Kidney epithelial cell (primary cell): ENCODE measurements at regions not wholly inside any gene's neighbourhood (a gene's known extent, or its start where the extent isn't known, plus 50 kb on each side); places are given as distances from the start of the nearest gene placed in this dataset.
"Not testable (repeated sequence)": the region's sequence is repeated elsewhere in the genome, so short reads cannot be mapped to it uniquely, and the experiment has no call there.

Source experiments
- DNase-seq: peaks from one replicate; pipeline ENCODE4 v3.0.0-alpha.2; 2010; ENCODE audit warnings: low read depth
- H3K27me3 ChIP-seq: 2 replicates; pipeline ENCODE4 v1.6.0; 2011; ENCODE audit warnings: low read length; ENCODE audit not compliant: control insufficient read depth, insufficient read depth
- H3K36me3 ChIP-seq: 2 replicates; pipeline ENCODE4 v1.5.1; 2011; ENCODE audit warnings: low read length; ENCODE audit not compliant: control insufficient read depth, insufficient read depth
- H3K4me3 ChIP-seq: 2 replicates; pipeline ENCODE4 v1.5.1; 2011; ENCODE audit warnings: low read depth, mild to moderate bottlenecking, control low read depth, low read length
- CTCF ChIP-seq: IDR thresholded peaks from 2 replicates; pipeline ENCODE4 v1.5.1; 2011; ENCODE audit warnings: mild to moderate bottlenecking, moderate library complexity, low read length, control low read depth, inconsistent platforms; ENCODE audit not compliant: insufficient read depth, poor library complexity, severe bottlenecking

- H3K36me3 ChIP-seq, result no peaks in the 10 kb centered on the region
- H3K4me3 ChIP-seq, result no peak overlapping the region
- TF ChIP-seq CTCF, result no peak
- no peaks in the 10 kb centered on the region for H3K27me3 ChIP-seq
- no peak for DNase-seq
Measured at GRCh38 chr13:89204435-89204834, 1533.3 kb downstream of the SLITRK5 start.

GRCh38 chr13:89205856-89206520, 1534.8 kb downstream of the SLITRK5 start:
- TF ChIP-seq CTCF, result no peak
- H3K4me3 ChIP-seq, result no peak overlapping the region
- no peak for DNase-seq
- no peaks in the 10 kb centered on the region for H3K27me3 ChIP-seq
- no peaks in the 10 kb centered on the region for H3K36me3 ChIP-seq

GRCh38 chr13:89212186-89212585, 1541.0 kb downstream of the SLITRK5 start:
- DNase-seq, result no peak
- no peak for TF ChIP-seq CTCF
- Histone ChIP-seq H3K4me3 (no peak overlapping the region), H3K27me3 (no peaks in the 10 kb centered on the region), H3K36me3 (no peaks in the 10 kb centered on the region)

- Histone ChIP-seq H3K36me3 (no peaks in the 10 kb centered on the region), H3K4me3 (no peak overlapping the region), H3K27me3 (no peaks in the 10 kb centered on the region)
- DNase-seq, result no peak
- TF ChIP-seq CTCF, result no peak
Measured at GRCh38 chr13:89214185-89214584, 1543.0 kb downstream of the SLITRK5 start.

- H3K36me3 ChIP-seq, DNase-seq, H3K4me3 ChIP-seq, H3K27me3 ChIP-seq: not testable (repeated sequence)
Measured at GRCh38 chr13:89215319-89215718, 1544.1 kb downstream of the SLITRK5 start.

GRCh38 chr13:89217813-89218212, 1546.6 kb downstream of the SLITRK5 start:
- no peak overlapping the region for H3K4me3 ChIP-seq
- TF ChIP-seq CTCF, result no peak
- no peak for DNase-seq
- H3K36me3 ChIP-seq, result no peaks in the 10 kb centered on the region
- no peaks in the 10 kb centered on the region for H3K27me3 ChIP-seq
